HEK293 (cell line): ENCODE measurements at regions not wholly inside any gene's neighbourhood (a gene's known extent, or its start where the extent isn't known, plus 50 kb on each side); places are given as distances from the start of the nearest gene placed in this dataset.

ENCODE experiments used
- HOXC10 ChIP-seq: sonication (generic); formaldehyde crosslinking; IDR thresholded peaks from 2 replicates; pipeline ENCODE4 v1.8.1; 2023; ENCODE audit warnings: mild to moderate bottlenecking, missing genetic modification reagents
- SP2 ChIP-seq: fragments of 450-650 bp; formaldehyde crosslinking; IDR thresholded peaks from 2 replicates; pipeline ENCODE4 v1.5.1; 2016; ENCODE audit warnings: missing biosample characterization, missing genetic modification characterization
- ZBTB7A ChIP-seq: fragments of 450-650 bp; formaldehyde crosslinking; IDR thresholded peaks from 2 replicates; pipeline ENCODE4 v1.5.1; 2016; ENCODE audit warnings: low read depth, missing biosample characterization, missing genetic modification characterization
- ZEB2 ChIP-seq: fragments of 450-650 bp; formaldehyde crosslinking; IDR thresholded peaks from 2 replicates; pipeline ENCODE4 v1.5.1; 2016; ENCODE audit warnings: missing biosample characterization, missing genetic modification characterization
- ZFHX2 ChIP-seq: fragments of 450-650 bp; formaldehyde crosslinking; conservative IDR thresholded peaks from 2 replicates; pipeline ENCODE4 v1.5.1; 2016; ENCODE audit warnings: missing biosample characterization, missing genetic modification characterization
- ZFP37 ChIP-seq: fragments of 450-650 bp; formaldehyde crosslinking; IDR thresholded peaks from 2 replicates; pipeline ENCODE4 v1.5.1; 2016; ENCODE audit warnings: missing biosample characterization, missing genetic modification characterization
- ZNF350 ChIP-seq: fragments of 450-650 bp; formaldehyde crosslinking; IDR thresholded peaks from 2 replicates; pipeline ENCODE4 v1.5.0; 2017; ENCODE audit warnings: missing biosample characterization, mild to moderate bottlenecking, missing genetic modification characterization
- ZNF423 ChIP-seq: fragments of 450-650 bp; formaldehyde crosslinking; IDR thresholded peaks from 2 replicates; pipeline ENCODE4 v1.5.1; 2016; ENCODE audit warnings: missing biosample characterization, missing genetic modification characterization
- TF ChIP-seq, protein P1 (sequence below): fragments of 450-650 bp; formaldehyde crosslinking; IDR thresholded peaks from 2 replicates; pipeline ENCODE4 v1.5.1; 2016; ENCODE audit warnings: missing biosample characterization, missing genetic modification characterization
- TF ChIP-seq, protein P2 (sequence below): fragments of 450-650 bp; formaldehyde crosslinking; IDR thresholded peaks from 2 replicates; pipeline ENCODE4 v1.5.1; 2016; ENCODE audit warnings: missing biosample characterization, missing genetic modification characterization
- TF ChIP-seq, protein P3 (sequence below): fragments of 450-650 bp; formaldehyde crosslinking; IDR thresholded peaks from 2 replicates; pipeline ENCODE4 v1.5.1; 2016; ENCODE audit warnings: missing biosample characterization, missing genetic modification characterization
- TF ChIP-seq, protein P4 (sequence below): fragments of 450-650 bp; formaldehyde crosslinking; IDR thresholded peaks from 2 replicates; pipeline ENCODE4 v1.5.1; 2016; ENCODE audit warnings: missing biosample characterization, missing genetic modification characterization, borderline replicate concordance

DNA sequence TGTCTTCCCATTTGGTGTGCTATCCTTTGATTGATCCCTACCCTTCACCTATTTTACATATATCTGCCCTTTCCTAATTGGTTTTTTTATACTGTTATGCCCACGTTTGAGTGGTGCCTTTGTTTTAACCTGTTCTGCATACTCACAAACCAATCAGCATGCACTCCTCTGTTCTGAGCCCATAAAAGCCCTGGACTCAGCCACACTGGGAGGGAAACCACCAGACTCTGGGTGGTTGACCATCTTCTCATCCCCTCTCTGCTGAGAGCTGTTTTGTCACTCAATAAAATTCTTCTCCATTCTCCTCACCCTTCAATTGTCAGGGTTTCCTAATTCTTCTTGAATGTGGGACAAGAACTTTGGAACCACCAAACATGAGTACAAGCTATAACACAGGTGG is 989.8 kb downstream of the ADGRL2 start:
- TF ChIP-seq, protein P1, sequence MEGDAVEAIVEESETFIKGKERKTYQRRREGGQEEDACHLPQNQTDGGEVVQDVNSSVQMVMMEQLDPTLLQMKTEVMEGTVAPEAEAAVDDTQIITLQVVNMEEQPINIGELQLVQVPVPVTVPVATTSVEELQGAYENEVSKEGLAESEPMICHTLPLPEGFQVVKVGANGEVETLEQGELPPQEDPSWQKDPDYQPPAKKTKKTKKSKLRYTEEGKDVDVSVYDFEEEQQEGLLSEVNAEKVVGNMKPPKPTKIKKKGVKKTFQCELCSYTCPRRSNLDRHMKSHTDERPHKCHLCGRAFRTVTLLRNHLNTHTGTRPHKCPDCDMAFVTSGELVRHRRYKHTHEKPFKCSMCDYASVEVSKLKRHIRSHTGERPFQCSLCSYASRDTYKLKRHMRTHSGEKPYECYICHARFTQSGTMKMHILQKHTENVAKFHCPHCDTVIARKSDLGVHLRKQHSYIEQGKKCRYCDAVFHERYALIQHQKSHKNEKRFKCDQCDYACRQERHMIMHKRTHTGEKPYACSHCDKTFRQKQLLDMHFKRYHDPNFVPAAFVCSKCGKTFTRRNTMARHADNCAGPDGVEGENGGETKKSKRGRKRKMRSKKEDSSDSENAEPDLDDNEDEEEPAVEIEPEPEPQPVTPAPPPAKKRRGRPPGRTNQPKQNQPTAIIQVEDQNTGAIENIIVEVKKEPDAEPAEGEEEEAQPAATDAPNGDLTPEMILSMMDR (tag by site-specific recombination) = no peak
- TF ChIP-seq ZFP37 (tag by site-specific recombination) (no peak), ZNF350 (tag by site-specific recombination) (no peak), HOXC10 (CRISPR knock-in tag) (no peak), ZEB2 (no peak), ZNF423 (no peak), SP2 (no peak), ZBTB7A (no peak), ZFHX2 (tag by site-specific recombination) (no peak)
- TF ChIP-seq, protein P2, sequence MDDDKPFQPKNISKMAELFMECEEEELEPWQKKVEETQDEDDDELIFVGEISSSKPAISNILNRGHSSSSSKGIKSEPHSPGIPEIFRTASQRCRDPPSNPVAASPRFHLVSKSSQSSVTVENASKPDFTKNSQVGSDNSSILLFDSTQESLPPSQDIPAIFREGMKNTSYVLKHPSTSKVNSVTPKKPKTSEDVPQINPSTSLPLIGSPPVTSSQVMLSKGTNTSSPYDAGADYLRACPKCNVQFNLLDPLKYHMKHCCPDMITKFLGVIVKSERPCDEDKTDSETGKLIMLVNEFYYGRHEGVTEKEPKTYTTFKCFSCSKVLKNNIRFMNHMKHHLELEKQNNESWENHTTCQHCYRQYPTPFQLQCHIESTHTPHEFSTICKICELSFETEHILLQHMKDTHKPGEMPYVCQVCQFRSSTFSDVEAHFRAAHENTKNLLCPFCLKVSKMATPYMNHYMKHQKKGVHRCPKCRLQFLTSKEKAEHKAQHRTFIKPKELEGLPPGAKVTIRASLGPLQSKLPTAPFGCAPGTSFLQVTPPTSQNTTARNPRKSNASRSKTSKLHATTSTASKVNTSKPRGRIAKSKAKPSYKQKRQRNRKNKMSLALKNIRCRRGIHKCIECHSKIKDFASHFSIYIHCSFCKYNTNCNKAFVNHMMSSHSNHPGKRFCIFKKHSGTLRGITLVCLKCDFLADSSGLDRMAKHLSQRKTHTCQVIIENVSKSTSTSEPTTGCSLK = no peak
- TF ChIP-seq, protein P3, sequence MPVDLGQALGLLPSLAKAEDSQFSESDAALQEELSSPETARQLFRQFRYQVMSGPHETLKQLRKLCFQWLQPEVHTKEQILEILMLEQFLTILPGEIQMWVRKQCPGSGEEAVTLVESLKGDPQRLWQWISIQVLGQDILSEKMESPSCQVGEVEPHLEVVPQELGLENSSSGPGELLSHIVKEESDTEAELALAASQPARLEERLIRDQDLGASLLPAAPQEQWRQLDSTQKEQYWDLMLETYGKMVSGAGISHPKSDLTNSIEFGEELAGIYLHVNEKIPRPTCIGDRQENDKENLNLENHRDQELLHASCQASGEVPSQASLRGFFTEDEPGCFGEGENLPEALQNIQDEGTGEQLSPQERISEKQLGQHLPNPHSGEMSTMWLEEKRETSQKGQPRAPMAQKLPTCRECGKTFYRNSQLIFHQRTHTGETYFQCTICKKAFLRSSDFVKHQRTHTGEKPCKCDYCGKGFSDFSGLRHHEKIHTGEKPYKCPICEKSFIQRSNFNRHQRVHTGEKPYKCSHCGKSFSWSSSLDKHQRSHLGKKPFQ (tag by site-specific recombination) = no peak
- TF ChIP-seq, protein P4, sequence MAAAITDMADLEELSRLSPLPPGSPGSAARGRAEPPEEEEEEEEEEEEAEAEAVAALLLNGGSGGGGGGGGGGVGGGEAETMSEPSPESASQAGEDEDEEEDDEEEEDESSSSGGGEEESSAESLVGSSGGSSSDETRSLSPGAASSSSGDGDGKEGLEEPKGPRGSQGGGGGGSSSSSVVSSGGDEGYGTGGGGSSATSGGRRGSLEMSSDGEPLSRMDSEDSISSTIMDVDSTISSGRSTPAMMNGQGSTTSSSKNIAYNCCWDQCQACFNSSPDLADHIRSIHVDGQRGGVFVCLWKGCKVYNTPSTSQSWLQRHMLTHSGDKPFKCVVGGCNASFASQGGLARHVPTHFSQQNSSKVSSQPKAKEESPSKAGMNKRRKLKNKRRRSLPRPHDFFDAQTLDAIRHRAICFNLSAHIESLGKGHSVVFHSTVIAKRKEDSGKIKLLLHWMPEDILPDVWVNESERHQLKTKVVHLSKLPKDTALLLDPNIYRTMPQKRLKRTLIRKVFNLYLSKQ (tag by site-specific recombination) = no peak
